IMR-90 (cell line): ENCODE measurements at regions not wholly inside any gene's neighbourhood (a gene's known extent, or its start where the extent isn't known, plus 50 kb on each side); places are given as distances from the start of the nearest gene placed in this dataset.

Source experiments
- ATAC-seq: fragments of 200-7000 bp; cut with Tn5 transposase; 2 replicates; pipeline ENCODE4 v1.9.1; 2020; ENCODE audit warnings: low read depth, mild to moderate bottlenecking, moderate library complexity
- BruUV-seq: library from RNA; stranded (reverse); fragments of 400-500 nt; replicated peaks from 2 replicates; lab custom pipeline; 2021; lab: Mats Ljungman, UMichigan
- CTCF ChIA-PET: fragments of 300-600 bp; formaldehyde crosslinking; extraction: SDS; loops from one replicate; lab custom pipeline; 2021; ENCODE audit warnings: antibody characterized with exemption; lab: Yijun Ruan, JAX
- POLR2A ChIA-PET: fragments of 300-600 bp; sonication (Branson Sonifier 250); formaldehyde crosslinking; loops from one replicate; lab custom pipeline; 2022; ENCODE audit warnings: antibody characterized with exemption; ENCODE audit not compliant: unreplicated experiment; lab: Charles Lee
- DNase-seq: peaks from one replicate; pipeline ENCODE4 v3.0.0; 2013
- H2AFZ ChIP-seq: replicated peaks from 2 replicates; pipeline ENCODE3; 2013; ENCODE audit warnings: low read length, mild to moderate bottlenecking; ENCODE audit not compliant: poor library complexity
- H2AK5ac ChIP-seq: 2 replicates; pipeline ENCODE4 v1.6.1; 2013; ENCODE audit warnings: low read depth, low read length, inconsistent platforms
- H2AK9ac ChIP-seq: replicated peaks from 2 replicates; pipeline ENCODE3; 2013; ENCODE audit warnings: mild to moderate bottlenecking, low read depth, low read length, moderate library complexity; ENCODE audit not compliant: poor library complexity
- H2BK120ac ChIP-seq: 2 replicates; pipeline ENCODE4 v1.6.1; 2013; ENCODE audit warnings: low read depth, low read length, inconsistent platforms
- H2BK15ac ChIP-seq: 3 replicates; pipeline ENCODE4 v1.6.1; 2013; ENCODE audit warnings: low read depth, low read length, inconsistent platforms
- H2BK20ac ChIP-seq: 2 replicates; pipeline ENCODE4 v1.6.1; 2013; ENCODE audit warnings: low read depth, mild to moderate bottlenecking, inconsistent platforms, low read length, moderate library complexity
- H2BK5ac ChIP-seq: 2 replicates; pipeline ENCODE4 v1.6.1; 2013; ENCODE audit warnings: mild to moderate bottlenecking, low read depth, low read length, inconsistent platforms; ENCODE audit not compliant: poor library complexity, severe bottlenecking
- H3K14ac ChIP-seq: replicated peaks from 2 replicates; pipeline ENCODE4 v1.6.1; 2013; ENCODE audit warnings: low read depth, low read length, inconsistent platforms
- H3K18ac ChIP-seq: 2 replicates; pipeline ENCODE4 v1.6.1; 2013; ENCODE audit warnings: low read depth, low read length, control low read depth
- H3K23ac ChIP-seq: 2 replicates; pipeline ENCODE4 v1.6.1; 2013; ENCODE audit warnings: low read depth, low read length, inconsistent platforms
- H3K27ac ChIP-seq: 2 replicates; pipeline ENCODE4 v1.5.1; 2013; ENCODE audit warnings: mild to moderate bottlenecking, control low read depth, low read length; ENCODE audit not compliant: insufficient read depth
- H3K27me3 ChIP-seq: 2 replicates; pipeline ENCODE4 v1.6.1; 2013; ENCODE audit warnings: low read length; ENCODE audit not compliant: control insufficient read depth, insufficient read depth
- H3K36me3 ChIP-seq: 2 replicates; pipeline ENCODE4 v1.6.1; 2013; ENCODE audit warnings: low read length, mixed read lengths; ENCODE audit not compliant: control insufficient read depth, insufficient read depth
- H3K4ac ChIP-seq: 2 replicates; pipeline ENCODE4 v1.6.1; 2013; ENCODE audit warnings: low read depth, low read length, inconsistent platforms
- H3K4me1 ChIP-seq: 2 replicates; pipeline ENCODE4 v1.6.1; 2013; ENCODE audit warnings: low read length, mixed read lengths; ENCODE audit not compliant: control insufficient read depth, insufficient read depth
- H3K4me2 ChIP-seq: 2 replicates; pipeline ENCODE4 v1.6.1; 2013; ENCODE audit warnings: low read depth, mild to moderate bottlenecking, control low read depth, low read length, moderate library complexity
- H3K4me3 ChIP-seq: 2 replicates; pipeline ENCODE4 v1.5.1; 2013; ENCODE audit warnings: low read depth, mild to moderate bottlenecking, control low read depth, low read length, moderate library complexity; ENCODE audit not compliant: insufficient read depth
- H3K56ac ChIP-seq: 2 replicates; pipeline ENCODE4 v1.6.1; 2013; ENCODE audit warnings: low read length, inconsistent platforms; ENCODE audit not compliant: insufficient read depth; ENCODE audit errors: extremely low read depth
- H3K79me1 ChIP-seq, 2 experiments: 2 replicates each; pipeline ENCODE4 v1.6.1; 2013; ENCODE audit warnings: low read length in 2 of 2, inconsistent platforms in 1 of 2, low read depth in 1 of 2
- H3K9ac ChIP-seq: 2 replicates; pipeline ENCODE4 v1.6.1; 2013; ENCODE audit warnings: low read depth, low read length, control low read depth
- H3K9me1 ChIP-seq: 2 replicates; pipeline ENCODE4 v1.6.1; 2013; ENCODE audit warnings: low read length, inconsistent platforms; ENCODE audit not compliant: insufficient read depth
- H3K9me3 ChIP-seq: 2 replicates; pipeline ENCODE4 v1.6.1; 2013; ENCODE audit warnings: low read length; ENCODE audit not compliant: control insufficient read depth, insufficient read depth
- H4K20me1 ChIP-seq: 2 replicates; pipeline ENCODE4 v1.6.1; 2013; ENCODE audit warnings: low read length, inconsistent platforms; ENCODE audit not compliant: insufficient read depth
- H4K5ac ChIP-seq: 2 replicates; pipeline ENCODE4 v1.6.1; 2013; ENCODE audit warnings: mild to moderate bottlenecking, low read depth, low read length, control low read depth
- H4K8ac ChIP-seq, 2 experiments: 2 replicates each; pipeline ENCODE4 v1.6.1; 2013; ENCODE audit warnings: low read depth in 2 of 2, low read length in 2 of 2, control low read depth in 1 of 2, inconsistent platforms in 1 of 2
- H4K91ac ChIP-seq: 2 replicates; pipeline ENCODE4 v1.6.1; 2013; ENCODE audit warnings: low read depth, low read length, inconsistent platforms; ENCODE audit not compliant: insufficient read depth
- BHLHE40 ChIP-seq: fragments of 150-350 bp; IDR thresholded peaks from 2 replicates; pipeline ENCODE4 v1.6.1; 2016; ENCODE audit warnings: mild to moderate bottlenecking, low read depth, low read length
- CEBPB ChIP-seq: IDR thresholded peaks from 2 replicates; pipeline ENCODE4 v1.6.1; 2012; ENCODE audit warnings: low read depth, low read length, improper control_type of control experiment
- CHD1 ChIP-seq: IDR thresholded peaks from 2 replicates; pipeline ENCODE4 v1.6.1; 2012; ENCODE audit warnings: low read depth, low read length, improper control_type of control experiment
- CTCF ChIP-seq: conservative IDR thresholded peaks from 2 replicates; pipeline ENCODE4 v1.5.1; 2012; ENCODE audit warnings: mild to moderate bottlenecking, low read depth, low read length, improper control_type of control experiment
- ELK1 ChIP-seq: fragments of 150-350 bp; IDR thresholded peaks from 2 replicates; pipeline ENCODE4 v1.6.1; 2016; ENCODE audit warnings: low read depth, mild to moderate bottlenecking, low read length, moderate library complexity, borderline replicate concordance
- FOS ChIP-seq: fragments of 150-350 bp; IDR thresholded peaks from 2 replicates; pipeline ENCODE4 v1.6.1; 2016; ENCODE audit warnings: low read depth, low read length
- MAFK ChIP-seq: IDR thresholded peaks from 2 replicates; pipeline ENCODE4 v1.6.1; 2012; ENCODE audit warnings: low read depth, low read length, improper control_type of control experiment
- MAZ ChIP-seq: IDR thresholded peaks from 2 replicates; pipeline ENCODE4 v1.6.1; 2012; ENCODE audit warnings: low read depth, mild to moderate bottlenecking, low read length, improper control_type of control experiment, moderate library complexity, borderline replicate concordance
- MXI1 ChIP-seq: IDR thresholded peaks from 2 replicates; pipeline ENCODE4 v1.6.1; 2012; ENCODE audit warnings: low read depth, mild to moderate bottlenecking, low read length, moderate library complexity, borderline replicate concordance
- NFE2L2 ChIP-seq: fragments of 150-350 bp; IDR thresholded peaks from 2 replicates; pipeline ENCODE4 v1.6.1; 2016; ENCODE audit warnings: low read depth, mild to moderate bottlenecking, low read length
- RAD21 ChIP-seq: IDR thresholded peaks from 2 replicates; pipeline ENCODE4 v1.6.1; 2012; ENCODE audit warnings: low read length, improper control_type of control experiment
- RCOR1 ChIP-seq: IDR thresholded peaks from 2 replicates; pipeline ENCODE4 v1.6.1; 2012; ENCODE audit warnings: mild to moderate bottlenecking, low read length, improper control_type of control experiment; ENCODE audit not compliant: insufficient replicate concordance
- RFX5 ChIP-seq: IDR thresholded peaks from 2 replicates; pipeline ENCODE4 v1.8.0; 2012; ENCODE audit warnings: low read depth, mild to moderate bottlenecking, low read length, moderate library complexity
- SMC3 ChIP-seq: fragments of 150-350 bp; IDR thresholded peaks from 2 replicates; pipeline ENCODE4 v1.6.1; 2016; ENCODE audit warnings: low read depth, mild to moderate bottlenecking, antibody characterized with exemption, low read length, moderate library complexity
- USF2 ChIP-seq: fragments of 150-350 bp; IDR thresholded peaks from 2 replicates; pipeline ENCODE4 v1.6.1; 2017; ENCODE audit warnings: mild to moderate bottlenecking, antibody characterized with exemption, low read length, low read depth
- WGBS, 2 experiments: methylation state at CpG; one replicate each; pipeline versions ENCODE4 v1.1.5 to v1.1.7; 2013; ENCODE audit warnings: missing lambda C conversion rate in 2 of 2; ENCODE audit not compliant: insufficient read length in 1 of 2; ENCODE audit errors: extremely low coverage in 2 of 2; 5-methylcytosine and 5-hydroxymethylcytosine counted together
- dilution Hi-C: fragments of 300-500 bp; cut with HindIII; formaldehyde crosslinking; loops from one replicate; pipeline ENCODE4 v1.14.3; 2018; ENCODE audit warnings: low sequenced_read_pairs; ENCODE audit not compliant: unreplicated experiment
- in situ Hi-C: fragments of 300-500 bp; cut with MboI; formaldehyde crosslinking; loops from 3 replicates; pipeline ENCODE4 v1.14.3; 2019; ENCODE audit warnings: low sequenced_read_pairs, inconsistent platforms, mixed read lengths
- intact Hi-C: fragments of 100-400 bp; cut with micrococcal nuclease; formaldehyde crosslinking; loops from 2 replicates; pipeline ENCODE4 v1.10.0; 2022

- Histone ChIP-seq H2BK5ac (no peak overlapping the region), H2BK20ac (no peak overlapping the region), H3K18ac (no peak overlapping the region), H3K4me1 (no peaks in the 10 kb centered on the region), H3K4me2 (no peak overlapping the region), H4K91ac (no peak overlapping the region), H3K27me3 (peaks cover 7% of the 10 kb centered on the region), H3K23ac (no peak overlapping the region), H4K5ac (no peak overlapping the region), H2AFZ (no peak overlapping the region), H3K14ac (no peak overlapping the region), H2AK5ac (no peak overlapping the region), H2BK120ac (no peak overlapping the region), H3K9me1 (no peaks in the 10 kb centered on the region), H4K8ac (no peak overlapping the region), H3K27ac (no peak overlapping the region), H3K9ac (no peak overlapping the region), H2BK15ac (no peak overlapping the region), H3K4me3 (no peak overlapping the region), H2AK9ac (no peak overlapping the region), H3K9me3 (no peaks in the 10 kb centered on the region), H3K56ac (no peak overlapping the region), H3K4ac (no peak overlapping the region), H3K36me3 (no peaks in the 10 kb centered on the region), H4K20me1 (no peaks in the 10 kb centered on the region), H3K79me1 (no peaks in the 10 kb centered on the region)
- intact Hi-C loops (no loop called here), in situ Hi-C loops (no loop called here), dilution Hi-C loops (no loop called here)
- no TSS peak for BruUV-seq
- DNase-seq (no peak), ATAC-seq (no peak)
- no CpG with 5 or more reads among the region's 3 CpGs for WGBS, 2 experiments
- TF ChIP-seq CHD1: no peak
- TF ChIP-seq CTCF: no peak
- TF ChIP-seq MAFK: no peak
- TF ChIP-seq FOS: no peak
- no peak for TF ChIP-seq USF2
- no peak for TF ChIP-seq MAZ
- no peak for TF ChIP-seq NFE2L2
- no peak for TF ChIP-seq SMC3
- no peak for TF ChIP-seq RFX5
- TF ChIP-seq RCOR1: no peak
- TF ChIP-seq MXI1: no peak
- no peak for TF ChIP-seq ELK1
- TF ChIP-seq RAD21: no peak
- TF ChIP-seq BHLHE40: no peak
- TF ChIP-seq CEBPB: no peak
- CTCF ChIA-PET: no interaction called here
- POLR2A ChIA-PET: no interaction called here
Measured at GRCh38 chr3:189119950-189120349, 51.8 kb upstream of the TPRG1 start.
